Vagina (tissue), 2 donors: ENCODE measurements at regions not wholly inside any gene's neighbourhood (a gene's known extent, or its start where the extent isn't known, plus 50 kb on each side); places are given as distances from the start of the nearest gene placed in this dataset.

ENCODE experiments used
- DNase-seq, 2 donors: peaks; one replicate each; pipeline ENCODE4 v3.0.0-alpha.2; 2017; ENCODE audit errors: extremely low spot score in 2 of 2
- H3K27ac ChIP-seq: fragments of 200-600 bp; sonication (generic); one replicate; pipeline ENCODE4 v1.5.1; 2019
- H3K27me3 ChIP-seq: fragments of 200-600 bp; sonication (generic); one replicate; pipeline ENCODE4 v1.5.1; 2019
- H3K36me3 ChIP-seq, 2 donors: fragments of 200-600 bp; sonication (generic); one replicate each; pipeline ENCODE4 v1.5.1; 2017 to 2019
- H3K4me1 ChIP-seq: fragments of 200-600 bp; sonication (generic); one replicate; pipeline ENCODE4 v1.5.1; 2019
- H3K4me3 ChIP-seq, 2 donors: fragments of 200-600 bp; sonication (generic); 1 replicate in 1 of 2; 2 replicates in 1 of 2; pipeline ENCODE4 v1.5.1; 2016 to 2019
- H3K9me3 ChIP-seq: fragments of 200-600 bp; sonication (generic); one replicate; pipeline ENCODE4 v1.5.1; 2019
- POLR2A ChIP-seq, 2 donors: fragments of 450-650 bp; IDR thresholded peaks; one replicate each; pipeline ENCODE4 v1.6.1; 2017; ENCODE audit warnings: antibody characterized with exemption in 2 of 2, mild to moderate bottlenecking in 2 of 2, moderate library complexity in 2 of 2
- POLR2AphosphoS5 ChIP-seq, 2 donors: sonication (generic); formaldehyde crosslinking; IDR thresholded peaks; one replicate each; pipeline ENCODE4 v1.9.0; 2017; ENCODE audit warnings: antibody characterized with exemption in 2 of 2, mild to moderate bottlenecking in 2 of 2, low read depth in 1 of 2; ENCODE audit not compliant: insufficient read depth in 1 of 2
- intact Hi-C: fragments of 100-400 bp; cut with DNase I; formaldehyde crosslinking; loops from one replicate; pipeline ENCODE4 v1.15.1; 2023
- TF ChIP-seq, protein P1 (sequence below), 3 experiments: fragments of 450-650 bp in 2 of 3; fragments of 200-600 bp in 1 of 3; sonication (generic) in 1 of 3; IDR thresholded peaks; one replicate each; pipeline ENCODE4 v1.5.1; 2017 to 2019; ENCODE audit warnings: antibody characterized with exemption in 3 of 3, mild to moderate bottlenecking in 2 of 3, moderate library complexity in 2 of 3

DNA sequence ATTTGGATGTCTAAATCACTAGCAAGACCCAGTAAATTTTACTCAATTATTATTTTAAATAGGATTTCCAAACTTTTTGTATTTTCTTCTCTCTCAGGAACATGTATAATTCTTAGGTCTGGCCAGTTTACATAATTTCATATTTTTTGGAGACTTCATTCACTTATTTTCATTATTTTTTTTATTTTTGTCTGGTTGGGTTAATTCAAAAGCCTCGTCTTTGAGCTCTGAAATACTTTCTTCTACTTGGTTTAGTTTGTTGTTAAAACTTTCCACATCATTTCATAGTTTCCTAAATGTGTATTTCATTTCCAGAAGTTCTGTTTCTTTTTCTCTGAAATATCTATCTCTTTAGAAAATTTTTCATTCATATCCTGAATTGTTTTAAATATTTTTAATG lies 322.9 kb upstream of the SPRY2 start:
- no peaks in the 10 kb centered on the region for H3K9me3 ChIP-seq
- H3K27ac ChIP-seq, result no peak overlapping the region
- TF ChIP-seq, protein P1, sequence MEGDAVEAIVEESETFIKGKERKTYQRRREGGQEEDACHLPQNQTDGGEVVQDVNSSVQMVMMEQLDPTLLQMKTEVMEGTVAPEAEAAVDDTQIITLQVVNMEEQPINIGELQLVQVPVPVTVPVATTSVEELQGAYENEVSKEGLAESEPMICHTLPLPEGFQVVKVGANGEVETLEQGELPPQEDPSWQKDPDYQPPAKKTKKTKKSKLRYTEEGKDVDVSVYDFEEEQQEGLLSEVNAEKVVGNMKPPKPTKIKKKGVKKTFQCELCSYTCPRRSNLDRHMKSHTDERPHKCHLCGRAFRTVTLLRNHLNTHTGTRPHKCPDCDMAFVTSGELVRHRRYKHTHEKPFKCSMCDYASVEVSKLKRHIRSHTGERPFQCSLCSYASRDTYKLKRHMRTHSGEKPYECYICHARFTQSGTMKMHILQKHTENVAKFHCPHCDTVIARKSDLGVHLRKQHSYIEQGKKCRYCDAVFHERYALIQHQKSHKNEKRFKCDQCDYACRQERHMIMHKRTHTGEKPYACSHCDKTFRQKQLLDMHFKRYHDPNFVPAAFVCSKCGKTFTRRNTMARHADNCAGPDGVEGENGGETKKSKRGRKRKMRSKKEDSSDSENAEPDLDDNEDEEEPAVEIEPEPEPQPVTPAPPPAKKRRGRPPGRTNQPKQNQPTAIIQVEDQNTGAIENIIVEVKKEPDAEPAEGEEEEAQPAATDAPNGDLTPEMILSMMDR (IDR thresholded peaks at IDR 0.05), result no peak
- TF ChIP-seq POLR2A (IDR thresholded peaks at IDR 0.05), result no peak
- no peak for TF ChIP-seq POLR2AphosphoS5 (IDR thresholded peaks at IDR 0.05; ENCODE audit: insufficient read depth in 1 of 2, low read depth in 1 of 2)
- intact Hi-C loops, result no loop called here
- no peak overlapping the region for H3K4me3 ChIP-seq
- no peaks in the 10 kb centered on the region for H3K36me3 ChIP-seq
- no peak for DNase-seq
- H3K27me3 ChIP-seq, result no peaks in the 10 kb centered on the region
- H3K4me1 ChIP-seq, result no peaks in the 10 kb centered on the region

DNA sequence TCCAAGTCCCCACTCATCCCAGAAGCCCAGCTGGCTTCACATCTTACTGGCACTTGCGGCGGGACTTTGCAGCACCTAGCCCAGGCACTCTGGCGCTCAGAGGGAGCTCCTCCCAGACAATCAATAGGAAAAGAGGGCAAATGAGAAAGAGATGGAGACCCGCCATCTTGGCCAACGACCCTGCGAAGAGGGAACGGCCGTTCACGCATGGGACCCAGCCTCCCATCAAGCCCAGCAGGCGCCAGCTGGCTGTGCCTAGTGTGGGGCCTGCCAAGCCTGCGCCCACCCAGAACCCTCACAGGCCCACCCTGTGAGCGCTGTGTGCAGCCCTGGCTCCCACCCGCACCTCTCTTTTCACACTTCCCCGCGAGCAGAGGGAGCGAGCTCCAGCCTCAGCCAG lies 317.8 kb upstream of the SPRY2 start:
- Histone ChIP-seq H3K27ac (no peak overlapping the region), H3K4me3 (no peak overlapping the region), H3K4me1 (no peaks in the 10 kb centered on the region), H3K36me3 (no peaks in the 10 kb centered on the region), H3K9me3 (no peaks in the 10 kb centered on the region), H3K27me3 (no peaks in the 10 kb centered on the region)
- DNase-seq, result no peak
- intact Hi-C loops, result no loop called here
- TF ChIP-seq POLR2A (IDR thresholded peaks at IDR 0.05) (no peak), POLR2AphosphoS5 (IDR thresholded peaks at IDR 0.05; ENCODE audit: insufficient read depth in 1 of 2, low read depth in 1 of 2) (no peak)
- TF ChIP-seq, protein P1 (IDR thresholded peaks at IDR 0.05), result no peak

DNA sequence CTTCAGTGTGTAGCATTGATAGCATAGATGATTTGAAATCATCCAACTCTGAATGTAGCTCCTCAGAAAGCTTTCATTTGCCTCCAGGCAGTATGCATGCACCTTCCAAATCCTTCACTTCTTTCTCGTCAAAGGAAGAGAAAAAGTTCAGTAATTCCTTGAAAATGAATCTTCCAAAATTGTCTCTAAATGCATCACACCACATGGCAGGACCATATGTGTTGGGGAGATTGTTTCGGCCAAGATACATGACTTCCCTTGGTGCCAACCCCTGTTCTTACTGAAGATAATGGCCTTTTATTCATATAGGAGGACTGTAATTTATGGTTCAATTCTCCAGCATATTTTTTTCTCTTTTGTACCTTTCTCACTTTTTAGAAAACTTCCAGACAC lies 315.6 kb upstream of the SPRY2 start:
- no peaks in the 10 kb centered on the region for H3K9me3 ChIP-seq

DNA sequence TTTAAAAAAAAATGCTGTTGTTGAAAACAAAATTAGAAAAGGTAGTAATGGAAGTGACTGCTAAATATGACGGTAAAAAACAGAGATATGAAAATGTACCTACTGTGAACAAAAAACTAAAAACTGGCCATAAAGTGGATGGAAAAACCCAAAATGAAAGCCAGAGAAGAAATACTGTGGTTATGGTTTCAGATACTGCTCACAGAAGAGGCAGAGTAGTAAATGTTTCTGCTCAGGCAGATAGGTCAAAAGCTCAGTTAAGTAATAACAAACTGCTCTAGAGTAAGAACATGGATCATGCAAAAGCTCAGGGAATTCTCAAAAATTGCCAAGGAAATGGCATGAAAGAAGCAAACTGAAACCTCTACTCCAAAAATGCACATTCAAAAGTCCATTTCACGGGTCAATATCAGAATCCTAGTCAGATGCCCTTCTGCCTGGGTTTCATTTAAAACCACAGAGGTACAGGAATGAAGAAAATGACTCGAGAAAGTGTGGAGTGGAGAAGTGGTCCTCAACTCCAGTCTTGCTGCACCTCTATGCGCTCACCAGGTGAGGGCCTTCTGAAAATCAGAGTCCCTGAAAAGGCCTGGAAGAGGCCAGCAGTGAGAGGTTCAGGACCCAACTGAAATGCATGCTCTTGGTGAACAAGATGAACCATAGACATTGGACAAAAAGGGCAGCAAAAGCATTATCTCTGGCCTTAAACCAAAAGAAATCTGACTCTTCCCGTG lies 315.0 kb upstream of the SPRY2 start:
- Histone ChIP-seq H3K27me3 (no peaks in the 10 kb centered on the region), H3K4me1 (no peaks in the 10 kb centered on the region), H3K4me3 (no peak overlapping the region), H3K27ac (no peak overlapping the region), H3K36me3 (no peaks in the 10 kb centered on the region), H3K9me3 (no peaks in the 10 kb centered on the region)
- TF ChIP-seq, protein P1 (IDR thresholded peaks at IDR 0.05), result no peak
- TF ChIP-seq POLR2A (IDR thresholded peaks at IDR 0.05) (no peak), POLR2AphosphoS5 (IDR thresholded peaks at IDR 0.05; ENCODE audit: insufficient read depth in 1 of 2, low read depth in 1 of 2) (no peak)
- no peak for DNase-seq
- intact Hi-C loops, result no loop called here

More for the DNA sequence above, 315.6 kb upstream of the SPRY2 start:
- intact Hi-C loops, result no loop called here
- Histone ChIP-seq H3K27me3 (no peaks in the 10 kb centered on the region), H3K4me3 (no peak overlapping the region), H3K4me1 (no peaks in the 10 kb centered on the region), H3K27ac (no peak overlapping the region), H3K36me3 (no peaks in the 10 kb centered on the region)
- DNase-seq, result no peak
- no peak for TF ChIP-seq POLR2AphosphoS5 (IDR thresholded peaks at IDR 0.05; ENCODE audit: insufficient read depth in 1 of 2, low read depth in 1 of 2)
- TF ChIP-seq, protein P1 (IDR thresholded peaks at IDR 0.05), result no peak
- no peak for TF ChIP-seq POLR2A (IDR thresholded peaks at IDR 0.05)

DNA sequence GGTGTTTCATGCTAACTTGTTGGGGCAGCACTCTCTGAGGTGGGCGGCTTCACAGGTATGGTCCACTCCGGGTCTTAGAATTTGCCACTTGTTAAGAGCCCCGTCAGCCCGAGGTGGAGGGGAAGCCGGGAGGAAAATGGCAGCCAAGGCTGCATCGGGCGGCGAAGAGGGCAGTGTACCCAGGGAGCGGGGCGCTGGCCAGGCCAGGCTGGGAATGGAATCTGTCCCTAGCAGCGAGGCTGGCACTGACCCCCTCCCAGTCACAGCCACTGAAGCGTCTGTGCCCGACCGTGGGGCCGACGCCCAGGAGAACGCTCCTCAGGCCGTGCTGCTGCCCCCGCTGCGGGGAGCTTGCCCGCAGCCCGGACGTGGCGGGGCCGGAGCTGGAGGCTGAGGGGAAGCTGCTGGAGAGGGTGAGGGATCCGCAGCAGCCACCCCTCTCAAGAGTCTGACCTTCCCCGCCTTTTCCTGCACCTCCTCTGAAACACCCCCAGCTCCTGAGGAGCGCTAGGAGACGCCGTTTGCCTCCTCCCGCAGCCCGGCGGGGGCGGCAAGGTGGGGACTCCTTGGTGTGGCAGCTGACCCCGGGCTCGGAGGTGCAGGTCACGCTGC lies 313.8 kb upstream of the SPRY2 start:
- Histone ChIP-seq H3K27ac (no peak overlapping the region), H3K9me3 (no peaks in the 10 kb centered on the region), H3K4me3 (no peak overlapping the region), H3K4me1 (no peaks in the 10 kb centered on the region), H3K27me3 (no peaks in the 10 kb centered on the region), H3K36me3 (no peaks in the 10 kb centered on the region)
- no peak for TF ChIP-seq POLR2A (IDR thresholded peaks at IDR 0.05)
- TF ChIP-seq POLR2AphosphoS5 (IDR thresholded peaks at IDR 0.05; ENCODE audit: insufficient read depth in 1 of 2, low read depth in 1 of 2), result no peak
- TF ChIP-seq, protein P1 (IDR thresholded peaks at IDR 0.05), result no peak
- DNase-seq, result no peak
- intact Hi-C loops, result no loop called here
